ENCODE measurements at regions not wholly inside any gene's neighbourhood (a gene's known extent, or its start where the extent isn't known, plus 50 kb on each side); places are given as distances from the start of the nearest gene placed in this dataset.

GRCh38 chr19:7421941-7422744 is 66.7 kb downstream of the PEX11G start:
- in situ Hi-C loops (cut with HindIII; ENCODE audit: low pct_unique_long_range_greater_than_20kb, low sequenced_read_pairs), result no loop called here
- TF ChIP-seq JUND (IDR thresholded peaks at IDR 0.05; ENCODE audit: low read depth), result no peak
- DNase-seq (ENCODE audit: low read depth in 1 of 2, low spot score in 1 of 2), result no peak
